B cell (primary cell): ENCODE measurements at regions not wholly inside any gene's neighbourhood (a gene's known extent, or its start where the extent isn't known, plus 50 kb on each side); places are given as distances from the start of the nearest gene placed in this dataset.

ENCODE experiments used
- ATAC-seq: fragments of 200-7000 bp; cut with Tn5 transposase; one replicate; pipeline ENCODE4 v1.10.0; 2021; ENCODE audit warnings: low read depth, mild to moderate bottlenecking, moderate number of reproducible peaks, moderate library complexity
- CTCF ChIA-PET: fragments of 350-600 bp; sonication (Branson Sonifier 250); formaldehyde crosslinking; loops from one replicate; lab custom pipeline; 2021; ENCODE audit warnings: antibody characterized with exemption, inconsistent platforms; lab: Charles Lee
- POLR2A ChIA-PET: fragments of 350-600 bp; sonication (Branson Sonifier 250); formaldehyde crosslinking; loops from one replicate; lab custom pipeline; 2021; ENCODE audit warnings: antibody characterized with exemption; lab: Charles Lee
- DNase-seq: peaks from one replicate; pipeline ENCODE4 v3.0.0; 2013
- H2AFZ ChIP-seq: 2 replicates; pipeline ENCODE4 v1.6.1; 2012; ENCODE audit warnings: mild to moderate bottlenecking, low read depth, low read length; ENCODE audit not compliant: insufficient read depth, poor library complexity, severe bottlenecking
- H3K27ac ChIP-seq, 2 donors: 1 replicate in 1 of 2; 2 replicates in 1 of 2; pipeline ENCODE4 v1.5.1; 2012 to 2013; ENCODE audit warnings: low read length in 2 of 2, mild to moderate bottlenecking in 2 of 2, moderate library complexity in 1 of 2
- H3K27me3 ChIP-seq, 4 experiments: fragments of 200-600 bp in 1 of 4; sonication (generic) in 1 of 4; replicated peaks in 1 of 4; 1 replicate in 2 of 4; 2 replicates in 2 of 4; pipeline versions ENCODE4 v1.6.1 to v1.7.0; 2013 to 2016; ENCODE audit warnings: low read length in 3 of 4, mild to moderate bottlenecking in 2 of 4, mixed read lengths in 1 of 4, moderate library complexity in 1 of 4; ENCODE audit not compliant: insufficient read depth in 4 of 4, control insufficient read depth in 3 of 4; ENCODE audit errors: control extremely low read depth in 1 of 4
- H3K36me3 ChIP-seq, 2 experiments: replicated peaks in 1 of 2; 1 replicate in 1 of 2; 2 replicates in 1 of 2; pipeline versions ENCODE4 v1.6.1 to v1.7.1; 2013; ENCODE audit warnings: low read length in 1 of 2; ENCODE audit not compliant: insufficient read depth in 2 of 2, control insufficient read depth in 1 of 2; ENCODE audit errors: control extremely low read depth in 1 of 2, extremely low read depth in 1 of 2
- H3K4me1 ChIP-seq, 2 donors: fragments of 200-600 bp in 1 of 2; sonication (generic) in 1 of 2; 1 replicate in 1 of 2; 2 replicates in 1 of 2; pipeline versions ENCODE4 v1.5.1 to v1.6.1; 2013 to 2017; ENCODE audit warnings: low read length in 2 of 2; ENCODE audit not compliant: control insufficient read depth in 2 of 2, insufficient read depth in 2 of 2
- H3K4me2 ChIP-seq: replicated peaks from 2 replicates; pipeline ENCODE3; 2012; ENCODE audit warnings: mild to moderate bottlenecking, low read depth, low read length; ENCODE audit not compliant: poor library complexity, severe bottlenecking
- H3K4me3 ChIP-seq, 5 experiments: fragments of 200-600 bp in 1 of 5; sonication (generic) in 1 of 5; 1 replicate in 3 of 5; 2 replicates in 2 of 5; pipeline versions ENCODE4 v1.5.1 to v1.7.0; 2011 to 2016; ENCODE audit warnings: low read length in 4 of 5, mild to moderate bottlenecking in 4 of 5, low read depth in 2 of 5, control low read depth in 1 of 5, moderate library complexity in 1 of 5; ENCODE audit not compliant: insufficient read depth in 1 of 5; ENCODE audit errors: control extremely low read depth in 1 of 5, extremely low read depth in 1 of 5
- H3K79me2 ChIP-seq: fragments of 200-600 bp; sonication (generic); one replicate; pipeline ENCODE4 v1.6.0; 2016; ENCODE audit warnings: low read length; ENCODE audit not compliant: control insufficient read depth, insufficient read depth
- H3K9ac ChIP-seq: fragments of 200-600 bp; sonication (generic); 2 replicates; pipeline ENCODE4 v1.6.1; 2017; ENCODE audit warnings: mild to moderate bottlenecking, low read length, moderate library complexity
- H3K9me3 ChIP-seq, 3 donors: one replicate each; pipeline versions ENCODE4 v1.6.1 to v1.7.1; 2013; ENCODE audit warnings: low read length in 2 of 3; ENCODE audit not compliant: control insufficient read depth in 2 of 3, insufficient read depth in 1 of 3; ENCODE audit errors: control extremely low read depth in 1 of 3
- H4K20me1 ChIP-seq: 2 replicates; pipeline ENCODE4 v1.6.0; 2012; ENCODE audit warnings: mild to moderate bottlenecking, low read length; ENCODE audit not compliant: insufficient read depth, control insufficient read depth, poor library complexity, severe bottlenecking
- H3K27ac Mint-ChIP-seq: one replicate; pipeline ENCODE4 v1.8.0; 2021; ENCODE audit warnings: mixed read lengths
- H3K27me3 Mint-ChIP-seq: one replicate; pipeline ENCODE4 v1.8.0; 2021; ENCODE audit warnings: mixed read lengths
- H3K4me1 Mint-ChIP-seq: one replicate; pipeline ENCODE4 v1.8.0; 2021; ENCODE audit warnings: mixed read lengths
- H3K4me3 Mint-ChIP-seq: one replicate; pipeline ENCODE4 v1.8.0; 2021; ENCODE audit warnings: mixed read lengths
- H3K9me3 Mint-ChIP-seq: one replicate; pipeline ENCODE4 v1.8.0; 2022; ENCODE audit warnings: mixed read lengths; ENCODE audit not compliant: insufficient read depth
- EZH2 ChIP-seq: IDR thresholded peaks from 2 replicates; pipeline ENCODE4 v1.6.1; 2012; ENCODE audit warnings: borderline replicate concordance, low read depth, mild to moderate bottlenecking, moderate library complexity, low read length; ENCODE audit not compliant: insufficient read depth, poor library complexity, severe bottlenecking
- WGBS: methylation state at CpG from one replicate; pipeline ENCODE4 v1.1.5; 2013; ENCODE audit warnings: missing lambda C conversion rate; ENCODE audit not compliant: insufficient coverage; 5-methylcytosine and 5-hydroxymethylcytosine counted together
- intact Hi-C: fragments of 100-400 bp; cut with micrococcal nuclease; formaldehyde crosslinking; loops from one replicate; pipeline ENCODE4 v1.10.0; 2022
- TF ChIP-seq, protein P1 (sequence below): fragments of 200-600 bp; IDR thresholded peaks from one replicate; pipeline ENCODE4 v1.8.0; 2022; ENCODE audit warnings: antibody characterized with exemption, mild to moderate bottlenecking

DNA sequence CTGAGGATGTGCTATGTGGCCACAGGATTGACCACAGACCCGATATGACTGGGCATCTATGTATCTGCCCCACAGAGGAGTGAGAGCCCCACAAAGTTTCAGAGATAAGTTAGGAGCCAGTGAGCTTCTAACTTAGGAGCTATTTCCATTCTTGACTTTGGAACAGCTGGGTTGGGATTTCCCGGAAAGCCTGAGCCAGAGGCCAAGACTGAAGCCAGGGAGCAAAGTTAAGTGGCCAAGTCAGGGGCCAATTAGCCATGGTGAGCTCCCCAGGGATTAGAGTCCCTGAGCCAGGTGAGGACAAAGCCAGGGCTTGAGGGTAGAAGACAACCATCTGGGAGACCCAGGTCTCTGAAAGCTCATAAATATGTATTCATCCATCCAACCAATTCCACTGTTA, 143.6 kb downstream of the MAFB start:
- no peak overlapping the region for H3K27ac ChIP-seq
- no peaks in the 10 kb centered on the region for H3K79me2 ChIP-seq
- Mint-ChIP-seq H3K27ac (no peak overlapping the region), H3K4me1 (no peaks in the 10 kb centered on the region), H3K27me3 (peaks cover 32% of the 10 kb centered on the region), H3K9me3 (no peaks in the 10 kb centered on the region), H3K4me3 (no peak overlapping the region)
- 100% methylated on average over 2 of the region's 2 CpGs for WGBS
- ChIA-PET POLR2A (no interaction called here), CTCF (no interaction called here)
- H3K9me3 ChIP-seq: no peaks in the 10 kb centered on the region
- H3K27me3 ChIP-seq: no peaks in the 10 kb centered on the region
- no peak overlapping the region for H3K4me2 ChIP-seq
- no peak for ATAC-seq
- no peak for DNase-seq
- no peak overlapping the region for H3K4me3 ChIP-seq
- no peak overlapping the region for H2AFZ ChIP-seq
- no peak for TF ChIP-seq EZH2
- TF ChIP-seq, protein P1, sequence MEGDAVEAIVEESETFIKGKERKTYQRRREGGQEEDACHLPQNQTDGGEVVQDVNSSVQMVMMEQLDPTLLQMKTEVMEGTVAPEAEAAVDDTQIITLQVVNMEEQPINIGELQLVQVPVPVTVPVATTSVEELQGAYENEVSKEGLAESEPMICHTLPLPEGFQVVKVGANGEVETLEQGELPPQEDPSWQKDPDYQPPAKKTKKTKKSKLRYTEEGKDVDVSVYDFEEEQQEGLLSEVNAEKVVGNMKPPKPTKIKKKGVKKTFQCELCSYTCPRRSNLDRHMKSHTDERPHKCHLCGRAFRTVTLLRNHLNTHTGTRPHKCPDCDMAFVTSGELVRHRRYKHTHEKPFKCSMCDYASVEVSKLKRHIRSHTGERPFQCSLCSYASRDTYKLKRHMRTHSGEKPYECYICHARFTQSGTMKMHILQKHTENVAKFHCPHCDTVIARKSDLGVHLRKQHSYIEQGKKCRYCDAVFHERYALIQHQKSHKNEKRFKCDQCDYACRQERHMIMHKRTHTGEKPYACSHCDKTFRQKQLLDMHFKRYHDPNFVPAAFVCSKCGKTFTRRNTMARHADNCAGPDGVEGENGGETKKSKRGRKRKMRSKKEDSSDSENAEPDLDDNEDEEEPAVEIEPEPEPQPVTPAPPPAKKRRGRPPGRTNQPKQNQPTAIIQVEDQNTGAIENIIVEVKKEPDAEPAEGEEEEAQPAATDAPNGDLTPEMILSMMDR: no peak
- H3K36me3 ChIP-seq: no peaks in the 10 kb centered on the region
- H4K20me1 ChIP-seq: no peaks in the 10 kb centered on the region
- no peaks in the 10 kb centered on the region for H3K4me1 ChIP-seq
- H3K9ac ChIP-seq: no peak overlapping the region
- intact Hi-C loops: no loop called here

DNA sequence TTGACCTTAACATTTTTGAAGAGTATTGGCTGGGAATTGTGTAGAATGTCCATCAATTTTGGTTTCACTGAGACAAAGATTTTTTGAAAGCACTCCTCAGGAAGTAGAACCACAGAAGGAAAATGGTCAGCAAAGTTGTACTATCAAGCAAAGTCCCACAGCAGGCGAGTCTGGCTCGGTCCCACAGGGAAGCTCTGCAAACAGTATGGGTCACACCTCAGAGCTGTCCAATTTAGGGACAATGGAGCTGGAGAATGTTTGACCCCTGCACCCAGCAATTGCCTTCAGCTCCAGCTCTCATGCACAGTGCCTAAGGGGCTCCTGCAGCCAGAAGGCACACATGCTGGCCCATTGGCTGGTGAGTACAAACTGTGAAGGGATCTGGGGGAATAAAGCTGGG, 147.0 kb downstream of the MAFB start:
- ATAC-seq (no peak), DNase-seq (no peak)
- no peaks in the 10 kb centered on the region for H3K4me1 ChIP-seq
- intact Hi-C loops: no loop called here
- TF ChIP-seq, protein P1: no peak
- no peak for TF ChIP-seq EZH2
- H3K9me3 Mint-ChIP-seq: no peaks in the 10 kb centered on the region
- H2AFZ ChIP-seq: no peak overlapping the region
- H3K27me3 Mint-ChIP-seq: peaks cover 21% of the 10 kb centered on the region
- H3K9ac ChIP-seq: no peak overlapping the region
- H3K27me3 ChIP-seq: no peaks in the 10 kb centered on the region
- no peak overlapping the region for H3K27ac Mint-ChIP-seq
- ChIA-PET POLR2A (no interaction called here), CTCF (no interaction called here)
- no peak overlapping the region for H3K4me2 ChIP-seq
- no peak overlapping the region for H3K4me3 ChIP-seq
- no peaks in the 10 kb centered on the region for H4K20me1 ChIP-seq
- no peaks in the 10 kb centered on the region for H3K9me3 ChIP-seq
- H3K27ac ChIP-seq: no peak overlapping the region
- no peaks in the 10 kb centered on the region for H3K4me1 Mint-ChIP-seq
- H3K79me2 ChIP-seq: no peaks in the 10 kb centered on the region
- no peaks in the 10 kb centered on the region for H3K36me3 ChIP-seq
- no peak overlapping the region for H3K4me3 Mint-ChIP-seq
- WGBS: 93% methylated on average over 2 of the region's 2 CpGs
